Endothelial cell of umbilical vein (primary cell): ENCODE measurements at regions not wholly inside any gene's neighbourhood (a gene's known extent, or its start where the extent isn't known, plus 50 kb on each side); places are given as distances from the start of the nearest gene placed in this dataset.

ENCODE experiments used
- BruUV-seq: library from RNA; stranded (reverse); fragments of 400-500 nt; replicated peaks from 2 replicates; lab custom pipeline; 2021; lab: Mats Ljungman, UMichigan
- CTCF ChIA-PET: fragments of 300-600, 350-600 bp; sonication (Branson Sonifier 250); formaldehyde crosslinking; loops from one replicate; lab custom pipeline; 2021; ENCODE audit warnings: antibody characterized with exemption, inconsistent platforms; lab: Charles Lee
- POLR2A ChIA-PET: fragments of 300-600, 350-600 bp; sonication (Branson Sonifier 250); formaldehyde crosslinking; loops from one replicate; lab custom pipeline; 2021; ENCODE audit warnings: antibody characterized with exemption, inconsistent platforms; lab: Charles Lee
- DNase-seq: peaks from one replicate; pipeline ENCODE4 v3.0.0-alpha.2; 2011; ENCODE audit warnings: low read depth, low spot score
- FAIRE-seq: peaks from 2 replicates; lab custom pipeline; 2011; peaks lifted over from hg19 to GRCh38; lab: Jason Lieb, UNC
- H2AFZ ChIP-seq: 2 replicates; pipeline ENCODE4 v1.6.0; 2012; ENCODE audit warnings: low read depth, low read length, control low read depth, inconsistent platforms
- H3K27ac ChIP-seq: 2 replicates; pipeline ENCODE4 v1.5.1; 2011; ENCODE audit warnings: low read depth, mild to moderate bottlenecking, control low read depth, low read length, moderate library complexity; ENCODE audit not compliant: insufficient read depth
- H3K27me3 ChIP-seq, 2 experiments: 2 replicates each; pipeline versions ENCODE4 v1.6.0 to v1.6.1; 2011; ENCODE audit warnings: low read length in 2 of 2, mixed read lengths in 1 of 2; ENCODE audit not compliant: control insufficient read depth in 2 of 2, insufficient read depth in 2 of 2
- H3K36me3 ChIP-seq, 2 experiments: 2 replicates in 1 of 2; 3 replicates in 1 of 2; pipeline ENCODE4 v1.5.1; 2011; ENCODE audit warnings: low read length in 2 of 2, mild to moderate bottlenecking in 1 of 2, moderate library complexity in 1 of 2; ENCODE audit not compliant: control insufficient read depth in 2 of 2, insufficient read depth in 2 of 2; ENCODE audit errors: extremely low read depth in 1 of 2
- H3K4me1 ChIP-seq: 3 replicates; pipeline ENCODE4 v1.5.1; 2011; ENCODE audit warnings: mild to moderate bottlenecking, low read length; ENCODE audit not compliant: control insufficient read depth, insufficient read depth; ENCODE audit errors: extremely low read depth
- H3K4me2 ChIP-seq: 2 replicates; pipeline ENCODE4 v1.6.1; 2011; ENCODE audit warnings: low read length, control low read depth, mixed read lengths; ENCODE audit not compliant: insufficient read depth
- H3K4me3 ChIP-seq, 3 experiments: fragments of 200-600 bp in 1 of 3; sonication (generic), shearing (Covaris generic) in 1 of 3; replicated peaks in 1 of 3; 2 replicates each; pipeline ENCODE4 v1.5.1; 2011 to 2016; ENCODE audit warnings: control low read depth in 3 of 3, low read length in 3 of 3, mild to moderate bottlenecking in 2 of 3, inconsistent platforms in 1 of 3, low read depth in 1 of 3, moderate library complexity in 1 of 3; ENCODE audit not compliant: insufficient read depth in 1 of 3
- H3K79me2 ChIP-seq: 2 replicates; pipeline ENCODE4 v1.6.0; 2012; ENCODE audit warnings: low read length, inconsistent platforms; ENCODE audit not compliant: control insufficient read depth, insufficient read depth
- H3K9ac ChIP-seq: replicated peaks from 2 replicates; pipeline ENCODE3; 2011; ENCODE audit warnings: low read length, control low read depth; ENCODE audit not compliant: insufficient read depth; ENCODE audit errors: extremely low read depth
- H3K9me1 ChIP-seq: replicated peaks from 3 replicates; pipeline ENCODE4 v1.6.0; 2011; ENCODE audit warnings: mild to moderate bottlenecking, low read length; ENCODE audit not compliant: control insufficient read depth, insufficient read depth; ENCODE audit errors: extremely low read depth
- H3K9me3 ChIP-seq: replicated peaks from 2 replicates; pipeline ENCODE4 v1.5.1; 2012; ENCODE audit warnings: low read length, inconsistent platforms; ENCODE audit not compliant: control insufficient read depth, insufficient read depth
- H4K20me1 ChIP-seq: replicated peaks from 2 replicates; pipeline ENCODE3; 2011; ENCODE audit warnings: mild to moderate bottlenecking, low read length; ENCODE audit not compliant: control insufficient read depth, insufficient read depth; ENCODE audit errors: extremely low read depth
- EZH2 ChIP-seq: IDR thresholded peaks from 2 replicates; pipeline ENCODE4 v1.6.1; 2012; ENCODE audit warnings: borderline replicate concordance, low read depth, mild to moderate bottlenecking, moderate library complexity, low read length, inconsistent platforms; ENCODE audit not compliant: severe bottlenecking
- FOS ChIP-seq: IDR thresholded peaks from 2 replicates; pipeline ENCODE4 v1.6.1; 2011; ENCODE audit warnings: mild to moderate bottlenecking, low read length, moderate library complexity, borderline replicate concordance; ENCODE audit not compliant: insufficient read depth
- GATA2 ChIP-seq: IDR thresholded peaks from 2 replicates; pipeline ENCODE4 v1.7.0; 2011; ENCODE audit warnings: low read depth, mild to moderate bottlenecking, moderate library complexity, mixed read lengths, low read length; ENCODE audit not compliant: insufficient read length, insufficient read depth
- JUN ChIP-seq: IDR thresholded peaks from 2 replicates; pipeline ENCODE4 v1.6.1; 2011; ENCODE audit warnings: borderline replicate concordance, low read depth; ENCODE audit not compliant: insufficient read length, insufficient read depth
- MYC ChIP-seq: IDR thresholded peaks from one replicate; pipeline ENCODE4 v1.6.1; 2011; ENCODE audit warnings: mild to moderate bottlenecking, low read depth, low read length
- POLR2A ChIP-seq: IDR thresholded peaks from 2 replicates; pipeline ENCODE4 v1.6.1; 2012; ENCODE audit warnings: low read depth, mild to moderate bottlenecking, control low read depth, low read length
- POLR2AphosphoS5 ChIP-seq: IDR thresholded peaks from 2 replicates; pipeline ENCODE4 v1.6.1; 2012; ENCODE audit warnings: low read depth, mild to moderate bottlenecking, control low read depth, low read length, moderate library complexity; ENCODE audit not compliant: insufficient read depth
- dilution Hi-C: fragments of 300-500 bp; cut with MboI; formaldehyde crosslinking; loops from one replicate; pipeline ENCODE4 v1.15.0; 2019; ENCODE audit warnings: low sequenced_read_pairs; ENCODE audit not compliant: extremely low pct_ligation_motif_present
- intact Hi-C: fragments of 100-400 bp; cut with micrococcal nuclease; formaldehyde crosslinking; loops from one replicate; pipeline ENCODE4 v1.10.0; 2022
- TF ChIP-seq, protein P1 (sequence below), 2 donors: IDR thresholded peaks; 1 replicate in 1 of 2; 2 replicates in 1 of 2; pipeline ENCODE4 v1.5.1; 2011; ENCODE audit warnings: low read length in 2 of 2, mild to moderate bottlenecking in 2 of 2, moderate library complexity in 2 of 2, control low read depth in 1 of 2, inconsistent platforms in 1 of 2, low read depth in 1 of 2; ENCODE audit not compliant: insufficient read depth in 1 of 2; ENCODE audit errors: extremely low read depth in 1 of 2
- TF ChIP-seq, protein P2 (sequence below): IDR thresholded peaks from 2 replicates; pipeline ENCODE4 v1.6.1; 2011; ENCODE audit not compliant: insufficient read depth, insufficient read length

DNA sequence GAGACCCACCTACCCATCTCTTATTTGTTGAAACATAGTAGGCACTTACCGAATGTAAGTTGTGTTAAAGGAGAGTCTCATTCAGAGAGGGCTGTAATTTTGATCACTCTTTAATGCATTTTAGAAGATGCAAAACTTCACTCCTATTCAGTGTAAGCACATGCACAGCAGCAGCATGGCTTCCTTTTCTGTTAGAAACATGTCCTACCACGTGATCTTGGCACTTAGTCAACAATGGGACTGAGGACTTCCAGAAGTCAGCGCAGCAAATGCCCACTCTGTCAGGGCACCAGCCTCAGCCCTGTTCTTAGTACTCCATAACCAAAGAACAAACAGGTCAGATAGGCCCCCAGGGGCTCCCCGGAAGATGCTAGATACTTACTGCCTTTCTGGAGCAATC is 456.5 kb downstream of the METTL4 start:
- Histone ChIP-seq H3K9me3 (no peaks in the 10 kb centered on the region), H3K4me1 (no peaks in the 10 kb centered on the region), H2AFZ (no peak overlapping the region), H3K4me2 (no peak overlapping the region), H3K4me3 (no peak overlapping the region), H3K9me1 (no peaks in the 10 kb centered on the region), H3K27ac (no peak overlapping the region), H3K27me3 (peaks cover 3 to 4% of the 10 kb centered on the region in 2 experiments), H3K36me3 (no peaks in the 10 kb centered on the region), H3K79me2 (no peaks in the 10 kb centered on the region), H3K9ac (no peak overlapping the region), H4K20me1 (no peaks in the 10 kb centered on the region)
- dilution Hi-C loops: no loop called here
- DNase-seq (no peak), FAIRE-seq (no peak)
- no TSS peak for BruUV-seq
- intact Hi-C loops: no loop called here
- no peak for TF ChIP-seq FOS
- ChIA-PET CTCF (no interaction called here), POLR2A (no interaction called here)

DNA sequence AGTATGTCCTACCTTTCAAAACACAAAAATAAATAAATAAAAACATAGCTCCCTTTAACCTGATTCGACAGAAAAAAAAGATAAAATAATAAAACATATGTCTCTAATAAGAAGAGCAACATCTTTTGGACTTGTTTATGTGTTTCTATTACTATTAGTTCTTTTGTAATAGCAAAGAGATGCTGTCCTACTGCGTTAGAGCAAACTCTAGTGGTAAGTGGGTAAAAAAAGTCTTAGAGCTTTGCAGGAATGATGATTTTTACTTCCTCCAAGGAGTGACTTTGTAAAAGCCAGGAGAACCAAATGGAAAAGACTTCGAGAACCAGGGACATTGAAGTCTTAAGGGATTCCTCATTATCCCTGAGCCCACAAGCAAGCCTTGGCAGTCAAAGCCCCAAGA is 450.1 kb downstream of the METTL4 start:
- no peak overlapping the region for H3K9ac ChIP-seq
- dilution Hi-C loops (no loop called here), intact Hi-C loops (no loop called here)
- no peaks in the 10 kb centered on the region for H3K9me3 ChIP-seq
- BruUV-seq: no TSS peak
- POLR2A ChIA-PET: interaction anchor here (0.7 kb wide), 1 partner anchor 26 kb away, joined by 3 read pairs; no protein-coding TSS in a partner anchor
- H3K36me3 ChIP-seq: no peaks in the 10 kb centered on the region
- no peak overlapping the region for H3K27ac ChIP-seq
- H3K9me1 ChIP-seq: no peaks in the 10 kb centered on the region
- H3K79me2 ChIP-seq: no peaks in the 10 kb centered on the region
- TF ChIP-seq MYC: no peak
- TF ChIP-seq EZH2: no peak
- no peak for TF ChIP-seq POLR2AphosphoS5
- TF ChIP-seq, protein P1, sequence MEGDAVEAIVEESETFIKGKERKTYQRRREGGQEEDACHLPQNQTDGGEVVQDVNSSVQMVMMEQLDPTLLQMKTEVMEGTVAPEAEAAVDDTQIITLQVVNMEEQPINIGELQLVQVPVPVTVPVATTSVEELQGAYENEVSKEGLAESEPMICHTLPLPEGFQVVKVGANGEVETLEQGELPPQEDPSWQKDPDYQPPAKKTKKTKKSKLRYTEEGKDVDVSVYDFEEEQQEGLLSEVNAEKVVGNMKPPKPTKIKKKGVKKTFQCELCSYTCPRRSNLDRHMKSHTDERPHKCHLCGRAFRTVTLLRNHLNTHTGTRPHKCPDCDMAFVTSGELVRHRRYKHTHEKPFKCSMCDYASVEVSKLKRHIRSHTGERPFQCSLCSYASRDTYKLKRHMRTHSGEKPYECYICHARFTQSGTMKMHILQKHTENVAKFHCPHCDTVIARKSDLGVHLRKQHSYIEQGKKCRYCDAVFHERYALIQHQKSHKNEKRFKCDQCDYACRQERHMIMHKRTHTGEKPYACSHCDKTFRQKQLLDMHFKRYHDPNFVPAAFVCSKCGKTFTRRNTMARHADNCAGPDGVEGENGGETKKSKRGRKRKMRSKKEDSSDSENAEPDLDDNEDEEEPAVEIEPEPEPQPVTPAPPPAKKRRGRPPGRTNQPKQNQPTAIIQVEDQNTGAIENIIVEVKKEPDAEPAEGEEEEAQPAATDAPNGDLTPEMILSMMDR (IDR thresholded peaks at IDR 0.05; ENCODE audit: extremely low read depth in 1 of 2, insufficient read depth in 1 of 2, low read depth in 1 of 2, low read length in 2 of 2): no peak
- no peak for TF ChIP-seq GATA2
- TF ChIP-seq, protein P2, sequence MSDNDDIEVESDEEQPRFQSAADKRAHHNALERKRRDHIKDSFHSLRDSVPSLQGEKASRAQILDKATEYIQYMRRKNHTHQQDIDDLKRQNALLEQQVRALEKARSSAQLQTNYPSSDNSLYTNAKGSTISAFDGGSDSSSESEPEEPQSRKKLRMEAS: no peak
- TF ChIP-seq POLR2A: no peak
- TF ChIP-seq JUN: no peak
- no peak for TF ChIP-seq FOS
- H2AFZ ChIP-seq: no peak overlapping the region
- H3K4me1 ChIP-seq: no peaks in the 10 kb centered on the region
- CTCF ChIA-PET: interaction anchor here (1.4 to 3.4 kb wide), 6 partner anchors 7 to 426 kb away, joined by 5 to 26 read pairs (median 6); no protein-coding TSS in a partner anchor
- no peaks in the 10 kb centered on the region for H4K20me1 ChIP-seq
- DNase-seq (no peak), FAIRE-seq (no peak)
- peaks cover 0 to 3% of the 10 kb centered on the region in 2 experiments for H3K27me3 ChIP-seq
- H3K4me3 ChIP-seq: no peak overlapping the region
- H3K4me2 ChIP-seq: no peak overlapping the region
